HEK293T (cell line): ENCODE measurements at regions not wholly inside any gene's neighbourhood (a gene's known extent, or its start where the extent isn't known, plus 50 kb on each side); places are given as distances from the start of the nearest gene placed in this dataset.

Experiments used
- ARNT ChIP-seq: fragments of 450-650 bp; IDR thresholded peaks from 2 replicates; pipeline ENCODE4 v1.6.1; 2017; ENCODE audit warnings: mild to moderate bottlenecking
- FOXM1 ChIP-seq: fragments of 450-650 bp; IDR thresholded peaks from 2 replicates; pipeline ENCODE4 v1.6.1; 2017; ENCODE audit warnings: mild to moderate bottlenecking, borderline replicate concordance
- SP1 ChIP-seq: fragments of 450-650 bp; IDR thresholded peaks from 2 replicates; pipeline ENCODE4 v1.6.1; 2017
- SUZ12 ChIP-seq: fragments of 450-650 bp; IDR thresholded peaks from 2 replicates; pipeline ENCODE4 v1.6.1; 2016; ENCODE audit warnings: mild to moderate bottlenecking

DNA sequence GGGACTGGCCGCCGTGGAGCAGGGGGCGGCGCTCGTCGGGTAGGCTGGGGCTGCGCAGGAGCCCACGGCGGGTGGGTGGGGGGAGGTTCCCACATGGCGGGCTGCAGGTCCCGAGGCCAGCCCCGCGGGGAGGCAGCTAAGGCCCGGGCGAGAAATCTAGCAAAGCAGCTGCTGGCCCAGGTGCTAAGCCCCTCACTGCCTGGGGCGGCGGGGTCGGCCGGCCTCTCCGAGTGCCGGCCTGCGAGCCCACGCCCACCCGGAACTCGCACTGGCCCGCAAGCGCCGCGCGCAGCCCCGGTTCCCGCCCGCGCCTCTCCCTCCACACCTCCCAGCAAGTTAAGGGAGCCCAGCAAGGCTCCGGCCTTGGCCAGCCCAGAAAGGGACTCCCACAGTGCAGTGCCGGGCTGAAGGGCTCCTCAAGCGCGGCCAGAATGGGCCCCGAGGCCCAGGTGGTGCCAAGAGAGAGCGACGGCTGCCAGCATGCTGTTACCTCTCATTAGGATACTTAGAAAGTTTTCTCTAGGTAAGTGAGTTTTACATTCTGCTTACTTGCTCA lies 1463.5 kb upstream of the MIR17HG start:
- TF ChIP-seq ARNT (no peak), SUZ12 (no peak), FOXM1 (no peak), SP1 (no peak)
